ENCODE measurements at regions not wholly inside any gene's neighbourhood (a gene's known extent, or its start where the extent isn't known, plus 50 kb on each side); places are given as distances from the start of the nearest gene placed in this dataset.

- TF ChIP-seq CTCF (IDR thresholded peaks at IDR 0.05; ENCODE audit: low read depth, low read length): no peak
- DNase-seq (ENCODE audit: extremely low read depth, low read depth): no peak
Measured at GRCh38 chr19:46921071-46921470, 60.3 kb downstream of the ARHGAP35 start.

- no peak for DNase-seq (ENCODE audit: extremely low read depth, low read depth)
- TF ChIP-seq CTCF (IDR thresholded peaks at IDR 0.05; ENCODE audit: low read depth, low read length): no peak
Measured at GRCh38 chr19:46922465-46922864, 61.7 kb downstream of the ARHGAP35 start.

GRCh38 chr19:46924874-46925547, 64.2 kb downstream of the ARHGAP35 start:
- no peak for DNase-seq (ENCODE audit: extremely low read depth, low read depth)
- TF ChIP-seq CTCF (IDR thresholded peaks at IDR 0.05; ENCODE audit: low read depth, low read length): no peak

GRCh38 chr19:46925548-46925950, 64.8 kb downstream of the ARHGAP35 start:
- DNase-seq (ENCODE audit: extremely low read depth, low read depth): no peak
- no peak for TF ChIP-seq CTCF (IDR thresholded peaks at IDR 0.05; ENCODE audit: low read depth, low read length)

- TF ChIP-seq CTCF (IDR thresholded peaks at IDR 0.05; ENCODE audit: low read depth, low read length): no peak
- DNase-seq (ENCODE audit: extremely low read depth, low read depth): no peak
Measured at GRCh38 chr19:46926170-46927071, 65.6 kb downstream of the ARHGAP35 start.

- no peak for DNase-seq (ENCODE audit: extremely low read depth, low read depth)
- TF ChIP-seq CTCF (IDR thresholded peaks at IDR 0.05; ENCODE audit: low read depth, low read length): no peak
Measured at GRCh38 chr19:46927106-46927505, 66.3 kb downstream of the ARHGAP35 start.

- DNase-seq (ENCODE audit: extremely low read depth, low read depth): no peak
- no peak for TF ChIP-seq CTCF (IDR thresholded peaks at IDR 0.05; ENCODE audit: low read depth, low read length)
Measured at GRCh38 chr19:46927893-46928292, 67.1 kb downstream of the ARHGAP35 start.
